ENCODE measurements at regions not wholly inside any gene's neighbourhood (a gene's known extent, or its start where the extent isn't known, plus 50 kb on each side); places are given as distances from the start of the nearest gene placed in this dataset.

- no peak for DNase-seq (ENCODE audit: extremely low spot score)
Measured at GRCh38 chr14:61211476-61212255, 69.5 kb downstream of the TMEM30B start.

GRCh38 chr14:61203081-61203753 lies 77.9 kb downstream of the TMEM30B start:
- no peaks in the 10 kb centered on the region for H3K4me1 ChIP-seq (ENCODE audit: insufficient read depth)
- no peak overlapping the region for H3K27ac ChIP-seq (ENCODE audit: low read depth)
- H3K36me3 ChIP-seq (ENCODE audit: insufficient read depth), result no peaks in the 10 kb centered on the region
- WGBS, result 64% methylated on average over 10 of the region's 10 CpGs
- DNase-seq (ENCODE audit: extremely low spot score), result no peak
- no peak overlapping the region for H3K4me3 ChIP-seq (ENCODE audit: low read depth, low read length)

More at GRCh38 chr14:61211476-61212255, 69.5 kb downstream of the TMEM30B start:
- no peak overlapping the region for H3K27ac ChIP-seq (ENCODE audit: low read depth)
- WGBS, result 53% methylated on average over 9 of the region's 9 CpGs
- no peaks in the 10 kb centered on the region for H3K36me3 ChIP-seq (ENCODE audit: insufficient read depth)
- no peaks in the 10 kb centered on the region for H3K4me1 ChIP-seq (ENCODE audit: insufficient read depth)
- H3K4me3 ChIP-seq (ENCODE audit: low read depth, low read length), result no peak overlapping the region

GRCh38 chr14:61202124-61202523 lies 79.0 kb downstream of the TMEM30B start:
- no peak for DNase-seq (ENCODE audit: extremely low spot score)
- Histone ChIP-seq H3K27ac (ENCODE audit: low read depth) (no peak overlapping the region), H3K36me3 (ENCODE audit: insufficient read depth) (no peaks in the 10 kb centered on the region), H3K4me3 (ENCODE audit: low read depth, low read length) (no peak overlapping the region), H3K4me1 (ENCODE audit: insufficient read depth) (no peaks in the 10 kb centered on the region)
- 82% methylated on average over 3 of the region's 3 CpGs for WGBS

- no peak overlapping the region for H3K4me3 ChIP-seq (ENCODE audit: low read depth, low read length)
- DNase-seq (ENCODE audit: extremely low spot score), result no peak
- 55% methylated on average over 3 of the region's 3 CpGs for WGBS
- no peak overlapping the region for H3K27ac ChIP-seq (ENCODE audit: low read depth)
- H3K4me1 ChIP-seq (ENCODE audit: insufficient read depth), result no peaks in the 10 kb centered on the region
- H3K36me3 ChIP-seq (ENCODE audit: insufficient read depth), result no peaks in the 10 kb centered on the region
Measured at GRCh38 chr14:61201171-61201570, 80.0 kb downstream of the TMEM30B start.

- no peak for DNase-seq (ENCODE audit: extremely low spot score)
- Histone ChIP-seq H3K4me3 (ENCODE audit: low read depth, low read length) (no peak overlapping the region), H3K36me3 (ENCODE audit: insufficient read depth) (no peaks in the 10 kb centered on the region), H3K27ac (ENCODE audit: low read depth) (no peak overlapping the region), H3K4me1 (ENCODE audit: insufficient read depth) (no peaks in the 10 kb centered on the region)
- WGBS, result 74% methylated on average over 4 of the region's 4 CpGs
Measured at GRCh38 chr14:61197416-61197815, 83.7 kb downstream of the TMEM30B start.

- H3K36me3 ChIP-seq (ENCODE audit: insufficient read depth), result no peaks in the 10 kb centered on the region
- no peak for DNase-seq (ENCODE audit: extremely low spot score)
Measured at GRCh38 chr14:61196792-61197191, 84.3 kb downstream of the TMEM30B start.

GRCh38 chr14:61196034-61196433 lies 85.1 kb downstream of the TMEM30B start:
- DNase-seq (ENCODE audit: extremely low spot score), result no peak
- H3K4me1 ChIP-seq (ENCODE audit: insufficient read depth), result no peaks in the 10 kb centered on the region
- H3K36me3 ChIP-seq (ENCODE audit: insufficient read depth), result no peaks in the 10 kb centered on the region
- H3K27ac ChIP-seq (ENCODE audit: low read depth), result no peak overlapping the region
- WGBS, result 86% methylated on average over 2 of the region's 2 CpGs
- H3K4me3 ChIP-seq (ENCODE audit: low read depth, low read length), result no peak overlapping the region

More at GRCh38 chr14:61196792-61197191, 84.3 kb downstream of the TMEM30B start:
- no peak overlapping the region for H3K27ac ChIP-seq (ENCODE audit: low read depth)
- H3K4me1 ChIP-seq (ENCODE audit: insufficient read depth), result no peaks in the 10 kb centered on the region
- WGBS, result 71% methylated on average over 3 of the region's 3 CpGs
- no peak overlapping the region for H3K4me3 ChIP-seq (ENCODE audit: low read depth, low read length)

- no peaks in the 10 kb centered on the region for H3K4me1 ChIP-seq (ENCODE audit: insufficient read depth)
- no peaks in the 10 kb centered on the region for H3K36me3 ChIP-seq (ENCODE audit: insufficient read depth)
- 86% methylated on average over 1 of the region's 1 CpG for WGBS
- H3K4me3 ChIP-seq (ENCODE audit: low read depth, low read length), result no peak overlapping the region
- no peak for DNase-seq (ENCODE audit: extremely low spot score)
- no peak overlapping the region for H3K27ac ChIP-seq (ENCODE audit: low read depth)
Measured at GRCh38 chr14:61193476-61193875, 87.7 kb downstream of the TMEM30B start.

- no peaks in the 10 kb centered on the region for H3K36me3 ChIP-seq (ENCODE audit: insufficient read depth)
- no peaks in the 10 kb centered on the region for H3K4me1 ChIP-seq (ENCODE audit: insufficient read depth)
- no peak overlapping the region for H3K27ac ChIP-seq (ENCODE audit: low read depth)
- DNase-seq (ENCODE audit: extremely low spot score), result no peak
- no peak overlapping the region for H3K4me3 ChIP-seq (ENCODE audit: low read depth, low read length)
Measured at GRCh38 chr14:61192989-61193388, 88.1 kb downstream of the TMEM30B start.

GRCh38 chr14:61191733-61192132 lies 89.4 kb downstream of the TMEM30B start:
- Histone ChIP-seq H3K27ac (ENCODE audit: low read depth) (no peak overlapping the region), H3K36me3 (ENCODE audit: insufficient read depth) (no peaks in the 10 kb centered on the region), H3K4me3 (ENCODE audit: low read depth, low read length) (no peak overlapping the region), H3K4me1 (ENCODE audit: insufficient read depth) (no peaks in the 10 kb centered on the region)
- DNase-seq (ENCODE audit: extremely low spot score), result no peak
- WGBS, result 48% methylated on average over 1 of the region's 1 CpG

- no peaks in the 10 kb centered on the region for H3K4me1 ChIP-seq (ENCODE audit: insufficient read depth)
- no peak overlapping the region for H3K4me3 ChIP-seq (ENCODE audit: low read depth, low read length)
- no peak overlapping the region for H3K27ac ChIP-seq (ENCODE audit: low read depth)
- H3K36me3 ChIP-seq (ENCODE audit: insufficient read depth), result no peaks in the 10 kb centered on the region
- 86% methylated on average over 6 of the region's 6 CpGs for WGBS
- DNase-seq (ENCODE audit: extremely low spot score), result no peak
Measured at GRCh38 chr14:61190341-61190740, 90.8 kb downstream of the TMEM30B start.

- Histone ChIP-seq H3K4me1 (ENCODE audit: insufficient read depth) (no peaks in the 10 kb centered on the region), H3K4me3 (ENCODE audit: low read depth, low read length) (peak overlapping the region; percentile 27), H3K36me3 (ENCODE audit: insufficient read depth) (no peaks in the 10 kb centered on the region), H3K27ac (ENCODE audit: low read depth) (no peak overlapping the region)
- DNase-seq (ENCODE audit: extremely low spot score), result peak; percentile 36
- WGBS, result 7% methylated on average over 27 of the region's 27 CpGs
Measured at GRCh38 chr14:61188978-61189808, 91.9 kb downstream of the TMEM30B start.

GRCh38 chr14:61188196-61188595 lies 92.9 kb downstream of the TMEM30B start:
- DNase-seq (ENCODE audit: extremely low spot score), result no peak

More at GRCh38 chr14:61188196-61188595, 92.9 kb downstream of the TMEM30B start:
- Histone ChIP-seq H3K36me3 (ENCODE audit: insufficient read depth) (no peaks in the 10 kb centered on the region), H3K27ac (ENCODE audit: low read depth) (no peak overlapping the region), H3K4me1 (ENCODE audit: insufficient read depth) (no peaks in the 10 kb centered on the region), H3K4me3 (ENCODE audit: low read depth, low read length) (no peak overlapping the region)
- WGBS, result 51% methylated on average over 20 of the region's 21 CpGs

All from urinary bladder (tissue), 3 donors.